HG02852 (cell line): ENCODE measurements at regions not wholly inside any gene's neighbourhood (a gene's known extent, or its start where the extent isn't known, plus 50 kb on each side); places are given as distances from the start of the nearest gene placed in this dataset.
A peak's percentile ranks its signal among the peaks of the same experiment; 100 is the strongest.

Experiments
- ATAC-seq: cut with Tn5 transposase; IDR thresholded peaks from one replicate; pipeline ENCODE4 v1.9.1; 2021; ENCODE audit warnings: mild to moderate bottlenecking, moderate library complexity; ENCODE audit not compliant: unreplicated experiment

GRCh38 chr9:91151718-91152095 lies 210.0 kb downstream of the AUH start:
- no peak for ATAC-seq

DNA sequence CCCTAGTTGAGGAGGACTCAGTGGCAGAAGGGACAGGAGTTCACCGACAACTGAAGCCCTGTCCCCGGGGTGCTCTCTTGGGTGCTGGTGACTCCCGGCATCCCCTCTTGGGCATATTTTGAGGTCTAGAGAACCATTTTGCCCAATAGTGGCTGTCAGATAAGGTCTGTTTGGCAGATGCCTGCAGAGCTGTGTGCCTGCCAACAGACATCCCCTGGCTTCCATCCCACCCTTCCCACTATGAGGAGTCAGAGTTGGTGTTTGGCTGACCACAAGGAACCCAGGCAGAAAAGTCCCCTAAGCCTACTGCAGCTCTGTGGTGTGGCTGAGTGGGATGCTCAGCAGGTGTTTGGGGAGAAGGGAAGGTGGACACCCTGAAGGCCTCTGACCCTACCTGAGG lies 207.0 kb downstream of the AUH start:
- no peak for ATAC-seq

DNA sequence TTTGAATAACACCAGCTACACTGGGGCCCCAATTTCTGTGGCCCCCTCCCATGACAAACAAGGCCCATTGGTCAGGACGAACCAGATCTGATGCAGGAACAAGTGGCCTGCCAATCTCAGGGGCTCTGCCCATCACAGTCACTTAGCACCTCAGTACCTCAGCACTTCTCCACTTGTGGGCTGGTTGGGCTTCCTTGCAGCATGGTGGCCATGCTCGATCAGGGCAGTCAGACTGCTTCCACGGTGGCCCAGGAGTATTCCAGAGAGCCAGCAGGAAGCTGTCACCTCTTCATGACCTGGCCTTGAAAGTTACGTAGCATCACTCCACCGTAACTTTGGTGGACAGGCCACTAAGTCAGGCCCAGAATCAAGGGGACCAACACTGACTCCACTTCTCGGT lies 206.5 kb downstream of the AUH start:
- ATAC-seq: no peak

DNA sequence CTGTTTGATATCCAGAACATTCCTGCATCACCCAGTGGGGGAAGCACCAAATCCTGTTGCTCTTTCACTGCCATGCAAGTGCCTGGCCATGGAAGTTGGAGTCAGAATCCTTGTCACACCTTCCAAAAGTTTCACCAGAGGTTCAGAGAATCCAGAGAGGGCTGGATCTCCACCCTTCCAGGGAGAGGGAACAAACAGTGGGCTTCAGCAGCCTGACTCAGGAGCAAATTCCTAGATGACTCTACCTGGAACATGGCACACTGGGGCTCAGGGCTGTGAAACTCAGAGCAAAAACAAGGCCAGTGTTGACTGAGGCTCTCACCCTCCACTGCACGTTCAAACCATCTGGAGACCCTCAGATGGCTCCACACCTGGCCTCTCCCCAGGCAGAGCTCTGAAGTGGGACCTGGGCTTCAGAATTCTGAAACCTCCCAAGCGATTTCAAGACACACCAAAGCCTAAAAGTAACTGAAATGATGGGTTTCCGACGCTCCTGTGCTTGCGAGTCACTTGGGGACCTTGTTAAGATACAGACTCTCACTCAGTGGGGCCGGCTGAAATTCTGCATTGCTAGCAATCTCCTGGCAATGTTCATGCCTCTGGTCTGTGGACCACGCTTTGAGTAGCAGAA lies 205.9 kb downstream of the AUH start:
- no peak for ATAC-seq

DNA sequence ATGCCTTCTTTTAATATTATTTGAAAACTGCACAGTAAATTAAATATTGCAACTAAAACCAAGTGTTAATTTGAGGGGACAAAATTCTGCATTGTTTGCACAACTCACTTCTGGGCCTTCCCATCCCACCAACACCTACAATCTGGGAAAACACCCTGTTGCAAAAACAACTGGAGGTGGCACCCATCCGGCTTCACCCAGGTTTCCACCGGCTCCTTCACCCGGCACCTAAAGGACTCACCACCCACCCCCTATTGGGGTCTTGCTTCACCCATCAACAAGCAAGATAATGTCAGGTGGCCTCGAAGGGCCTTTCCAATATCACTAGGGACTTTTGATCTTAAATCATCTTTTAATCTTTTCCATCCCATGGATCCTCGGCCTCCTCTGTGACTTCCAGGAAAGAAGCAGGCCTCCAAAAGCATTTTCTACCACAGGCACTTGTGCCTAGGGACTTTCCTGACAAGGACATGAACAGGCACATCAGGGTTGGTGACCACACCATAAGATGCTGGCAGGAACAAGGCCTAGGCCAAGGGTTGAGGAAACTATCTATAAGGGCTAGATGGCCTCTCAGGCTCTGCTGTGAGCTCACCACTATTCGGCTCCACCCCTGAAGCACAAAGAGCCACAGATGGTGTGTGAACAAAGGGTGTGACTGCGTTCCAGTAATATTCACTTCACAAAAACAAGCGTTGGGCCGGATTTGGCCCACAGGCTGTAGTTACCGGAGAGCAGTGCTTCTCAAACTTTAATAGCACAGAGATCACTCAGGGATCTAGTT lies 205.1 kb downstream of the AUH start:
- ATAC-seq: no peak

GRCh38 chr9:91157883-91158282 lies 203.8 kb downstream of the AUH start:
- ATAC-seq: no peak

- no peak for ATAC-seq
Observed at GRCh38 chr9:91158286-91158685, 203.4 kb downstream of the AUH start.

DNA sequence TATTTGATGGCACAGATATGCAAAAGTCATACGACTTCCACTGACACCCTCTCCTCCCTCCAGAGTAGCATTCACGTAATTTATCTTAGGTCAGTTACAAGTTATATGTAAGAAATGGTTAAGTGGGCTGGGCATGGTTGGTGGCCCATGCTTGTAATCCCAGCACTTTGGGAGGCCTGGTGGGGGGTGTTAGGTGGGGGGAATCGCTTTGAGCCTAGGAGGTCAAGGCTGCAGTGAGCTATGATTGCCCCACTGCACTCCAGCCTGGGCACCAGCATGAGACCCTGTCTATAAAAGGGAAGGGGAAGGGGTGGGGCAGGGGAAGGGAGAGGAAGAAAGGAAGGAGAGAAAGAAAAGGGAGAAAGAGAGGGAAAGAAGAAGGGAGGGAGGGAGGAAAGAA lies 202.8 kb downstream of the AUH start:
- ATAC-seq: no peak

DNA sequence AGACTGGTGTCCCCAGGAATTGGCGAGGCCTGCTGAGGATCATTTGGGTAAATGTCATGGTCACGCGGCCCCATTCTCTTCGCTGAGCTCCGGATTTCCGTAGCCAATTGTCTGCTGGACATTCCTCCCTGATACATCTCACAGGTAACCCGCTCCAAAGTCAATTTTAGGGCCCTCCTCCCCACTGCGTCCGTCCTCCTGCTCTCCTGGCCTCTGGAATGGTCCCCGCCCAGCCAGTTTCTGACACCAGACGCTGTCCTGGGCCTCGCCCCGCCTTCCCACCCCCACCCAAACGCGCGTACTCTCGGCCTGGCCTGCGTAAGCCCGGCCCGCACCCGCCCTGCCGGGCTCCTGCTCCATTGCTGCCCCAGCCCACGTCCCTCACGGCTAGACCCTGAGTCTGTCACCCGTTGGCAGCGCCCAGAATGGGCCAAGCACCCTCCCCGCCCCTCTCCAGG lies 202.0 kb downstream of the AUH start:
- no peak for ATAC-seq

GRCh38 chr9:91160181-91160580 lies 201.5 kb downstream of the AUH start:
- ATAC-seq: no peak

DNA sequence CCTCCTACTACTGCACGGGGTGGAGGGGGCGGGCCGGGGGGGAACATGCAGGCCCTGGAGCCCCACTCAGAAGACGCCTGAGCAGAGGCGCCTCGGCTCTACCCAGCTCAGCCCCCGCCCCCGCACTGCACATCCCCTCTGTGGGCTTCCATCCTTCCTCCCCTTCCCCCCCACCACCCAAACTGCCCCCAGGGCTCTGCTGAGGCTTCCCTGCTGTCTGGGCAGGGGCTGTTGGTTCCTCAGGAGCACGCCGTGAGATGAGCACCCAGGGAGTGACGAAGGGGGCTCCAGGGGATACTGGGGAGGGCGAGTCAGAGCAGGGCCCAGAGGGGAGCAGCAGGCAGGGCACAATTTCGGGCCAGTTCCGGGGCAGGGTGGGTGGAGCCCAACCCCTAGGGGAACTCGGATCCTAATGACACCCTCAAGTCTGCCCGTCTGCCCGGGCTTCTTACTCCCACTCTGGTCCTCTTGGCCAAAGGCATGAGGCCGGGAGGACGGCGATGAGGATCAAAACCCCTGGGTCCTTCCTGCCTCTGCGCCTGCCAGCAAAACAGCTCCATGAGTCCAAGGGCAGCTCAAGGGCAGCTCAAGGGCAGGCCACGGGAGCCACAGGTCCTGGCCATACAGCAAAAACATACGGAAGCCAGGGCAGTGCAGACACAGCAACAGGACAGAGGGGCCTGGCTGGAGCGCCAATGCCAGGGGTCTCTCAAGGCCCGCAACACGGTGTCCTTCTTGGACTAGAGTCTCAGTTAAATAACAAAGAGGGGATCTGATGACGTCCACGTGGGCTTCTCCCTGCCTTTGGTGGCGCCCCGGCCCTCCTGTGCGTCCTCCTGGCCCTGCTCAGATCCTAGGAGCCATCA lies 200.9 kb downstream of the AUH start:
- ATAC-seq: no peak

DNA sequence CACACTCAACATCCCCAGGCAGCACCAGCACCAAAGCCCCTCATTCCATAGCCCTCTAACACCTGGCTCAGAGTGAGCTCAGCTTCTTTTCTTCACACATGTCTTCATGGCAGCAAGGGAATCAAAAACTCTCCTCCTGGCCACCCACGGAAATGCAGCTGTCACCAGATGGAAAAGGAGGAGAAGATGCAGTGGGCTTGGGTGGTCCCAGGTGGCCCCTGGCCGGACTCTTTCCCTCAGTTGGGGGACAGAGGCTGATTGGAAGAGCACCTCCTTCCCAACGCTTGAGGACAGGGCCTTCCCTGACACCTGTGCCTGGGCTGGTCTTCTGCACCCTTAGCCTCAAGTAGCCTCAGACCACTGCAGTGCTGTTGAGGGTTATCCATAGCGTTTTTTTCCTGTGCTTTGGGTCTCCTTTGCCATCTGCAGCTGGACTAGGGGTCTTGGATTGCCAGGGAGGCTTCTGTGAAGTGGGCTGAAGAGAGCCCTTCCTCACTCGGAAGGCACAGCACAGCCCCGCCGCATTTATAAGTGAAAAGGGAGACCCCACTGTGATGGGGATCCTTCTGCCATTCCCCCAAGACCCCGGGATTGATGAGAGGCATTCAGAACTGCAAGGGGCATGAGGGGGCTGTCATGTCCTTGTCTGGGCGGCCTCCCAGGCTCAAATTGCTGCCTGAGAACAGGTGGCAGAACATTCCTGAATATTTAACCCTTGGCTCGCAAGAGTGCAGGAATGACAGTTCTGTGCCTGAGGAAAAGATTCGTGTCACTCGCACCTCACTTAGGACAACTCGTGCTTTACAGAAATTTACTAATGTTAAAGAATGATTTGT lies 200.0 kb downstream of the AUH start:
- ATAC-seq: no peak

DNA sequence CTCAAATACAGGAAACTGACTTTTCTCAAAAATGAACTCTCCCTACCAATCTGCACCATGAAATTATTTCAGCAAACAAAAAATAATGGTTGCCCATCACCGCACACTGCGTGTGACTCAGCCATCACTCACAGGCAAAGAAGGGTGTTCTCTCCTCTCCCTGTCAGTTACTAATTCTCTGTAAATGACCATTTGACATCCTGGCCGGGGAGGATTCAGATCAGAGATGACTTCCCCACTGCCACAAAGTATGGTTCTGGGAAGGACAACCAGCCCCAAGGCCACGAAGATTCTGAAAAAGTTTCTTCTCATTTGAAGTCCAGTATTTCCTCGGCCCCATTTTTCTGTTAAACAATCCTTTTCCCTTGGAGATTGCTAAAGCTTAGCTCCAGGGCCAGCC lies 199.4 kb downstream of the AUH start:
- ATAC-seq: no peak

DNA sequence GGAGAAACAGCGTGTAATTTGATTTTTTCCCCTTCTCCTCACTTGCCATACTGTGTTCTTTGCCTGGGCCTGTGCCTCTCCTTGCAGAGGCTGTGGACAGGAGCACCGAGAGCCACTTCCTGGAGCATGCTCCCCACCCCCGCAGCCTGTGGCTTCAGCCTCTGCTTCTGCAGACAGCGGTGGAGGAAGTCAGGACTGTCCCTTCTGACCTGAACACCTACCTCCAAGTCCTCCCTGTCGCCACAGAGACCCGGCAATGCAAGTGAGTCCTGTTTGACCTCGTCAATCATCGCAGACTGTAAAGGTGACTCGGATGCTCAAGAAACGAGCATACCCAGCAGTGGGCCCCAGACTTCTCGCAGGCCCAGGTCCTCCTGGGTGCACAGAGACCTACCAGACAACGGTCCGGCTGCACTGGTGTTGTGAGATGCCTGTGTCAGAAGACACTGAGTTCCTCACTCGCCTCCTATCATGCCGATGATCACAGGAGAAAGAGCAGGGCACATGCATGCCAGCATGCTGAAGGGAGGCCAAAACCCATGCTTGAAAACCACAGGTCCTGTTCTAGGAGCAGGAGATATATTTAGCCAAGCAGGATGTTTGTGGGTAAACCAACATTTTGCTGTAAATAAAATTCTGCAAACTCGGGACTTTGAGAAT lies 198.8 kb downstream of the AUH start:
- ATAC-seq: peak; percentile 83

DNA sequence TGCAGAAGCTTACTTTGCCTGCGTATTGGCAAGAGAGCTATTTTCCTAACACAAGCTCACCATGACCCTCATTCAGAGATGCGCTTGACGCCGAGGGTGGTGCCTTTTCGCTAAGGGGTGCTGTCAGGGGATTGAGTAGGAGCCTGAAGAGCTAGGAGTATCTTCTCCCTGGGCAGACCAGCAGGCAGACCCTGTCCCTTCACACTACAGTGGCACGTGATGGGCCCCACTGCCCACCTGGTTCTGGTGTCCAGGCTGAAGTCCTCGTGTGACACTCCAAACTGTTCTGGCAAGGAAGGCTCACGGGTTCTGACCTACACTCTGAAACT lies 198.3 kb downstream of the AUH start:
- ATAC-seq: no peak

GRCh38 chr9:91163773-91164471 lies 197.8 kb downstream of the AUH start:
- ATAC-seq: no peak
